ENCODE measurements at regions not wholly inside any gene's neighbourhood (a gene's known extent, or its start where the extent isn't known, plus 50 kb on each side); places are given as distances from the start of the nearest gene placed in this dataset.

DNA sequence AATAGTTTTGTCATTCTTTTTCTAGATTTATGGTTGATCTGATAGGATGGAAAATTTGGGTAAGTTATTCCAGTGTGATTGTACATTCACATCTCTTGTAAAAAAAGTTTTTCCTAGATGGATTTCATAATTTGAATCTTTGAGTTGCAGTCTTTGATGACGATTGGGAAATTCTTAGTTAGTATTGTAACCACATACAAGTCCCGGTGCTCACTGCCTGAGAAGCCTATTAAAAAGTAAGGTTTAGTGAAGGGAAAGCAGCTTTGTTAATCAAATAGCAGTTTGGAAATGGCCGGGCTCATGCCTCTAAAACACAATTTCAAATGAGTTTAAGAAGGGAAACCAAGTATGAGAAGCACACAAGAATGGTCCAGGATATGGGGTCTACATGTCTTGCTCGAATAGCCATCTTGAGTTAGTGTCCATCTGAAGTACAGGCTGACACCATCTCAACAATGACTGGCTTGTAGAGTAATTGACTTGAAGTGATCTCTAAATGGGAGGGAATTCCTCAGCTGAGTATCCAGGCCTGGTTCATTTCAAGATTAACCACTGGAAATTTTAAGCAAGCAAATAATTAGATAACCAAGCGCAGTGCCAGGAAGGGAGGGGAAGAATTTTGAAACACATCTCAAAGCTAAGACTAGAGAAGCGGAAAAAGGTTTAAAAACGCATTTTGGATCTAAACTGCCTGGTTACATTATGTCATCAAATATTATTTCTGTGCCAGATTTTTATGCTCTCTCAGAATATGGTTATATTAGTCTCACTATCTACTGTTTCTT is 1145.6 kb upstream of the MIR17HG start:
- DNase-seq (ENCODE audit: insufficient read length) (no peak), FAIRE-seq (peak; percentile 67)
- no peak for TF ChIP-seq POLR2A (IDR thresholded peaks at IDR 0.05; ENCODE audit: low read depth, low read length)
- TF ChIP-seq TAF1 (IDR thresholded peaks at IDR 0.05; ENCODE audit: borderline replicate concordance, low read depth, low read length) = no peak
- no peak for TF ChIP-seq POLR2AphosphoS5 (IDR thresholded peaks at IDR 0.05; ENCODE audit: low read depth, low read length)

DNA sequence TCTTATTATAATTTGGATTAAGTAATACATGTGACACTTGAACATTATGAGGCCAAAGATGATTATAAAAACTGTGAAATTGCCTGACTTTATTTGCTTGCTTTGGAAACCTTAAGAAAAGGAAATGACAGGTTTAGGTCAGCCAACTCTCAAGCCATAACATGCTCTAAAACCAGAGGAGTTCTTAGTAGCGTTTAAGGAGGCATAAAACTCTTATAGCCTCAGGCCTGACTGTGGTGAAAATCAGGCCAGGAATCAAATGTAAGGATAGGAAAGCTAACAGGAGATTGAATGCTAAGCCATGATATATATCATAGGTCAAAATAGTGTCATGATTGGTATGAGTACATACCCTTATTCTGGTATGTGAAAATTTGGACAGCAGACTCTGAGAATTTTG is 1142.4 kb upstream of the MIR17HG start:
- FAIRE-seq (no peak), DNase-seq (ENCODE audit: insufficient read length) (no peak)
- TF ChIP-seq POLR2A (IDR thresholded peaks at IDR 0.05; ENCODE audit: low read depth, low read length) (no peak), TAF1 (IDR thresholded peaks at IDR 0.05; ENCODE audit: borderline replicate concordance, low read depth, low read length) (no peak), POLR2AphosphoS5 (IDR thresholded peaks at IDR 0.05; ENCODE audit: low read depth, low read length) (no peak)

DNA sequence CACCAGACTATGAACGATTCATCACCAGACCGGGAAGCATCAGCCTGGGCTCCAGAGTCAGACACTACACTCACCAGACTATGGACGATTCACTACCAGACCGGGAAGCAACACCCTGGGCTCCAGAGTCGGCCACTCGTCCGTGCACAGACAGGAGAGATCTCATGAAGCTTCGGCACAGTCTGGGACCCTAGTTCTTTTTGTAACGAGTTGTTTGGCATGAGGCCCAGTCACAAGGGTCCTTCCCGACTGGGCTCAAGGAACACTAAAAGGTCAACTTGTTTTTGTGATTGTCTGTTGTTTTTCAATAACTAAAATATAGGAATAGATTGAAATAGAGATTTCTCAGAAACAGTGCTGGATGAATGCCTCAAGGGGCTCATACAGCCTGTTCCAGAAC is 1141.6 kb upstream of the MIR17HG start:
- DNase-seq (ENCODE audit: insufficient read length) (no peak), FAIRE-seq (no peak)
- TF ChIP-seq TAF1 (IDR thresholded peaks at IDR 0.05; ENCODE audit: borderline replicate concordance, low read depth, low read length) (no peak), POLR2AphosphoS5 (IDR thresholded peaks at IDR 0.05; ENCODE audit: low read depth, low read length) (no peak), POLR2A (IDR thresholded peaks at IDR 0.05; ENCODE audit: low read depth, low read length) (no peak)

DNA sequence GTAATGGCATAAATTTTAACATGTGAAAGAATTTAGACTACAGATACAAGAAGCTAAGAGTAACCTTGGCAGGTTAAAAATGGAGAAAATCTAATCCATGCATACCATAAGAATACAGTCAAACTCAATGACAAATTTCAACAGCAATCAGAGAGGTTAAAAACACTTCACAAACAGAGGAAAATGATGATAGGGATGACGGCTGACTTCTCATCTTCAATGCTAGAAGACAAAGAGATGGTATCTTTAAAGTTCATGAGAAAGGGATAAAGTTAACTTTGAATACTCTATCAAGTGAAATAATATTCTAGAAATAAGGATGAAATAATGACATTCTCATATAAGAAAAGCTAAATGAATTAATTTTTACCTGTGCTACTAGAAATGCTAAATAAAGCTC is 1130.2 kb upstream of the MIR17HG start:
- TF ChIP-seq TAF1 (IDR thresholded peaks at IDR 0.05; ENCODE audit: borderline replicate concordance, low read depth, low read length) = no peak
- TF ChIP-seq POLR2A (IDR thresholded peaks at IDR 0.05; ENCODE audit: low read depth, low read length) = no peak
- no peak for TF ChIP-seq POLR2AphosphoS5 (IDR thresholded peaks at IDR 0.05; ENCODE audit: low read depth, low read length)
- DNase-seq (ENCODE audit: insufficient read length) (no peak), FAIRE-seq (no peak)

DNA sequence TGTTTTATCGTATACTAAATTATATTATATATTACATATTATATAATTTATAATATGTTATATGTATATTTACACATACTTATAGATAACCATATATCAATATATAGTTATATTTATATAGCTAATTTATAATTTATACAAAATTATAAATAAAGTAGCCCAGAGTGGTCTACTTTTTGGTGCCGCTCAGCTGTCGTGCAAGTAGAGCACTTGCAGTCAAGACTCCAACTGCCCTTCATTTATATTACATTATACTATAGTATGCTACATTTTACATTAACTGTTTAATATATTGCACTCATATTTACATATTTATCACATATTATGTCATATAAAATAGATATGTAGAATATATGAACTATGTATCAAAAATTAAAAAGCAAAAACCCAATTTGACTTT is 1124.7 kb upstream of the MIR17HG start:
- FAIRE-seq = no peak

DNA sequence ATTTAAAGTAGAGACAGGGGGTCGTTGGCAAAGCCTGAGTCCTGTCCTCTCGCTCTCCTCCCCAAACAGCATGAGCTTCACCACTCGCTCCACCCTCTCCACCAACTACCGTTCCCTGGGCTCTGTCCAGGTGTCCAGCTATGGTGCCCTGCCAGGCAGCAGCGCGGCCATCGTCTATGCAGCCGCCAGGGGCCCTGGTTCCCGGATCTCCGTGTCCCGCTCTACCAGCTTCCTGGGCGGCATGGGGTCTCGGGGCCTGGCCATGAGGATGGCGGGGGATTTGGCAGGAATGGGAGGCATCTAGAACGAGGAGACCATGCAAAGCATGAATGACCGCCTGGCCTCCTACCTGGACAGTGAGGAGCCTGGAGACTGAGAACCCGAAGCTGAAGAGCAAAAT is 1117.2 kb upstream of the MIR17HG start:
- no peak for DNase-seq (ENCODE audit: insufficient read length)
- TF ChIP-seq TAF1 (IDR thresholded peaks at IDR 0.05; ENCODE audit: borderline replicate concordance, low read depth, low read length) (no peak), POLR2AphosphoS5 (IDR thresholded peaks at IDR 0.05; ENCODE audit: low read depth, low read length) (no peak), POLR2A (IDR thresholded peaks at IDR 0.05; ENCODE audit: low read depth, low read length) (no peak)
- no peak for FAIRE-seq

More for the DNA sequence above, 1124.7 kb upstream of the MIR17HG start:
- no peak for DNase-seq (ENCODE audit: insufficient read length)
- TF ChIP-seq POLR2AphosphoS5 (IDR thresholded peaks at IDR 0.05; ENCODE audit: low read depth, low read length) (no peak), TAF1 (IDR thresholded peaks at IDR 0.05; ENCODE audit: borderline replicate concordance, low read depth, low read length) (no peak), POLR2A (IDR thresholded peaks at IDR 0.05; ENCODE audit: low read depth, low read length) (no peak)

DNA sequence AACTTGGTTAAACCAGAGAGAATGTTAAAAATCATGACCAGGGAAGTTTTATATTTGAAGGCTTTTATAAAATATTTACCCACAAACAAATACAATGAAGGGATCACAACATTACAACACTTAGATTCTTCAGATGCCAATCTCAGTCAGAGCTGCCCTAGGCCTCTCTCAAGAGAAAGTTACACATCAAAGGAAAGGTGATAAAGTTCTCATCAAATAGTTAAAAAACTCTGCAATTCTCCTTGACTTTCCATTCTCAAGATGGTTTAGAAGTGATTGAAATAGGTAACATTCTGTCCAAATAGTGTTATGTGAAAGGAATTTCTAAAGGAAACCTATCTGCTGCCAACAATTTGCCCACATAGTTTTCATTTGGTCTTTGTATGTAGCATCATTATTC is 1115.2 kb upstream of the MIR17HG start:
- FAIRE-seq = no peak
- no peak for DNase-seq (ENCODE audit: insufficient read length)

DNA sequence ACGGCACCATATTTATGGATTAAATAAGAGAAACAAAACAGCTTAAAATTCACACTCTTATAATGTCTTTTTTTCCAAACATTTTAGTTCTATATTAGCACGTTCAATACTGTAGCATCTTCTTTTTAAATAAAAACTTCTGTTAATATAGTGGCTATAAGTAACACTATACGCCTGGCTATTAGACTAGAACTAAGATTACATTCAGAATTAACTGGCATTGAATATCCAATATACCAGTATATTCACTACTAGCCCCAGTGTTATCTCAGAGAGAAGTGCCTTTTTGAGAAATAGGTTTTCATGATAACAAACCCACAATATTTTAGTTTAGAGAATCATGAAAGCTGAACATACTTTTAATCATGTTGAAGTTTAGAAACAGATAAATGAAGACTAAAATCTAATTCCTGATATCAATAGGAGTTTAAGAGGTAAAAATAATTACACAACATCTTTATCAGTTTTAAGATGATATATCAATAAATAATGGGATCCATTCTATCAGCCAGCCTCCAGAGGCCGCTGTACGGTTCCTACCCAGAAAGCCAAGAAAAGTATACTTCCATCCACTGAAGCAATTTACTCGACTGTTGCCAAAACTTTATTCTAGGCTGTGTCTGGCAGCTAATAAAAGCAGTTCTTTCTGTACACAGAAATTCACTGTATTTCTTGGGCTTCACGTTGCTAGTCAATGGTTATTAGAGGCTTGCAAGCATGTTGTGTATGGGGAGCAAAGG is 1113.4 kb upstream of the MIR17HG start:
- DNase-seq (ENCODE audit: insufficient read length) (no peak), FAIRE-seq (no peak)
- TF ChIP-seq POLR2A (IDR thresholded peaks at IDR 0.05; ENCODE audit: low read depth, low read length) = no peak
- TF ChIP-seq POLR2AphosphoS5 (IDR thresholded peaks at IDR 0.05; ENCODE audit: low read depth, low read length) = no peak
- no peak for TF ChIP-seq TAF1 (IDR thresholded peaks at IDR 0.05; ENCODE audit: borderline replicate concordance, low read depth, low read length)

More for the DNA sequence above, 1115.2 kb upstream of the MIR17HG start:
- no peak for TF ChIP-seq TAF1 (IDR thresholded peaks at IDR 0.05; ENCODE audit: borderline replicate concordance, low read depth, low read length)
- no peak for TF ChIP-seq POLR2AphosphoS5 (IDR thresholded peaks at IDR 0.05; ENCODE audit: low read depth, low read length)
- TF ChIP-seq POLR2A (IDR thresholded peaks at IDR 0.05; ENCODE audit: low read depth, low read length) = no peak

DNA sequence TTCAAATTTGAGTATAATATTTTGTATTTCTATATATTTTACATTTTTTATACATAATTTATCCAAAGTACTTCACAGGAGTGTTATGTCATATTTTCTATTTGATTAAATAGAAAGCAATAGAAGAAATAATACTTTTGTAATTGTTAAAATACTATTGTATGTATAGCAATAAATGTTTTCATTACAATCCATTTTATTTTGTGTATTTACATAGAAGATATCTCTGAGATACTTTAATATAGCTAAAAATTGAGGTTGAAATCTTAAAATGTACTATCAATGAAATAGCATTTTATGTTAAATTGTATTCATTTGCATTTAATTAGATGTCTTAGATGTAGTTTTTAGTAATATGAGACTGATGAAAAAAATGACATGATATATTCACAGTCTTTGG is 1109.6 kb upstream of the MIR17HG start:
- TF ChIP-seq TAF1 (IDR thresholded peaks at IDR 0.05; ENCODE audit: borderline replicate concordance, low read depth, low read length) (no peak), POLR2A (IDR thresholded peaks at IDR 0.05; ENCODE audit: low read depth, low read length) (no peak), POLR2AphosphoS5 (IDR thresholded peaks at IDR 0.05; ENCODE audit: low read depth, low read length) (no peak)
- DNase-seq (ENCODE audit: insufficient read length) = no peak
- no peak for FAIRE-seq

DNA sequence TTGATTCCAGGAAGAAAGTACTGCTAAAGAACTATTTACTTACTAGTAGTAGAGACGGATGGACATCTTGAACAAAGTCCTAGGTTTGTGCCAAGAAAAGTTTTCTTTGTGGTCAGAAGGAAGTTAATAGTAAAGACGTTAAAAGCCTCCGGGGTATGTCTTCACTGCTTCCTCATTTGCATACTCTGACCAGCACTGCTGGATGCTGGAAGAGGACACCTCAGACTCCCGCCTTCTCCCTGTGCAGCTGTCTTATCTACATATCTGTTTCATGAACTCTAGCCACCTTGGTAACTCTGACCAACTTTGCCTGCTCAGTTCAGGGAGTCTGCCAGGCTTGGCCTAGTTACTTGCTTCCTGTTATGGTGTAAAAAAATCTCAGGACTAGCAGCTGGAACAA is 1109.1 kb upstream of the MIR17HG start:
- TF ChIP-seq POLR2AphosphoS5 (IDR thresholded peaks at IDR 0.05; ENCODE audit: low read depth, low read length) = no peak
- TF ChIP-seq POLR2A (IDR thresholded peaks at IDR 0.05; ENCODE audit: low read depth, low read length) = no peak
- TF ChIP-seq TAF1 (IDR thresholded peaks at IDR 0.05; ENCODE audit: borderline replicate concordance, low read depth, low read length) = no peak
- no peak for FAIRE-seq
- no peak for DNase-seq (ENCODE audit: insufficient read length)

DNA sequence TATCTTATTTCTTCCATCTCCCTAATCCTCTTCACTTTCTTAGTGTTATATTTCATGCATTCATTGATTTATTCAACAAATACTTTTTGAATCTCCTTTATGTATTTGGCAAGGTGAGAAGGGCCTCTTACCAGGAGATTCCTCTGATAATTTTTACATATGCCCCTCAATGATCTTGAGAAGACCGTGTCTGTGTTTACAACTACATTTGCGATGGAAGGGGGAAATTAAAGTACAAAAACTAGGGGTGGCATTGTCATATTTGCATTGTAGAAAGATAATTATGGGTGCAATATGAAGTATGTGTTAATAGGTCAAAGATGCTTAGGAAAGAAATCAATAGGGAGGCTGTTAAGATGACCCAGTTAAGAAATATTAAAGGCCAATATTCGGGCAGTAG is 1108.4 kb upstream of the MIR17HG start:
- no peak for DNase-seq (ENCODE audit: insufficient read length)
- TF ChIP-seq TAF1 (IDR thresholded peaks at IDR 0.05; ENCODE audit: borderline replicate concordance, low read depth, low read length) (no peak), POLR2AphosphoS5 (IDR thresholded peaks at IDR 0.05; ENCODE audit: low read depth, low read length) (no peak), POLR2A (IDR thresholded peaks at IDR 0.05; ENCODE audit: low read depth, low read length) (no peak)
- no peak for FAIRE-seq

DNA sequence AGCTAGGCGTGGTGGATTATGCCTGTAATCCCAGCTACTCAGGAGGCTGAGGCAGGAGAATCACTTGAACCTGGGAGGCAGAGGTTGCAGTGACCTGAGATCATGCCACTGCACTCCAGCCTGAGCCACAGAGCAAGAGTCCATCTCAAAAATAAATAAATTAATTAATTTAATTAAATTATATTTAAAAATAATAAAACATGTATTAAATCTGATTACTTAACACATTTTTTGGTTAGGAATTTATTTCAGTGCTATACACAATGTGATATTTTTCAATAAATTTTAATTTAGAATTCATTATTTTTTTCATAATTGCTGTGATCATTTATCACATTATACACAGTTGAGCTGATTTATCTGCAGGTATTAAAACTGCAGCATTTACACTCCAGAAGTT is 1101.5 kb upstream of the MIR17HG start:
- FAIRE-seq (no peak), DNase-seq (ENCODE audit: insufficient read length) (no peak)
- no peak for TF ChIP-seq TAF1 (IDR thresholded peaks at IDR 0.05; ENCODE audit: borderline replicate concordance, low read depth, low read length)
- TF ChIP-seq POLR2AphosphoS5 (IDR thresholded peaks at IDR 0.05; ENCODE audit: low read depth, low read length) = no peak
- no peak for TF ChIP-seq POLR2A (IDR thresholded peaks at IDR 0.05; ENCODE audit: low read depth, low read length)

All from GM12892 (cell line).